22Rv1 (cell line): ENCODE measurements at regions not wholly inside any gene's neighbourhood (a gene's known extent, or its start where the extent isn't known, plus 50 kb on each side); places are given as distances from the start of the nearest gene placed in this dataset.

ENCODE experiments used
- CTCF ChIP-seq: fragments of 450-650 bp; IDR thresholded peaks from 2 replicates; pipeline ENCODE4 v1.5.1; 2017; ENCODE audit warnings: mild to moderate bottlenecking
- ZFX ChIP-seq: fragments of 450-650 bp; IDR thresholded peaks from 2 replicates; pipeline ENCODE4 v1.6.1; 2017; ENCODE audit warnings: antibody characterized with exemption, borderline replicate concordance

DNA sequence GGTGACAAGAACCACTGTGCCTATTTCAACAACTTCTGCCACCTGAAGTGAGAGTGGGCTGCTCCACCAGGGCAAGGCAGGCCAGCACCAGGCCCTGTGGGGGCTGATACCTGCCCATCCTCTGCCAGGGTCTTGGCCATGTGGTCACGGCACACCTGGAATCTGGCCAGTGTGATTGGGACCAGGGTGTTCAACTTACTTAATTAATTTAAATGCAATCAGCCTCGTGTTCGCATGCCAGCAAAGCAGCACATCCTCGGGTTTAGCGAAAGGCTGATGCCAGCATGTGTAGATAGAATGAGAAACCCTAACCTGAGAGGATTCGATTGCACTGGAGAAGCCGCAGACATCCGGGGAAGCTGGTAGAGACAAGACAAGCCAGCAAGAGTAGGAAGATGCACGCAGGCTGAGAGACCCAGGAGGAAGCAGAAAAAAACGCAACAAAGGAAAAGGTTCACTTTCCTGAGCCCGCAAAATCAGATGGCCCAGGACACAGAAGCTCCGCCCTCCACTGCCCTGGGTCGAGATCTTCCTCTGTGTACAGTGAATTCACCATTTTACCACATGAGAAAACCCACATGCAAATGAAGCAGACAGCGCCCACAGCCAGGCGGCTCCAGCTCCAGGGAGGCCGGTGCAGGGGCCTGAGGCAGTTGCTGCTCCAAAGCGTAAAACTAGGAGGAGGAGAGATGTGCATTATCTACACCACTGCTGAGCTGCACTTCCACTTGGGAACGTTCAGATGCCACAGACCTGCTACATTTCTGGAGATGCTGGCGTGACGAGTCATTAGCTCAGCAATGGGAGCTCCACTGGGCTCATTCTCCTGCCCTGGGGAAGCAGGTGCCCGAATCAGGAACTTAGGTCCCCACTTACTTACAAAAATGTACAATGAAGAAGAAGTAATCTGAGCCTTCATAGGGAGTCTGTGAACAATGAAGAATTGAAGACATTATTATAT, 92.1 kb downstream of the TMEM18 start:
- TF ChIP-seq CTCF (no peak), ZFX (no peak)
